Left colon (tissue), 2 donors: ENCODE measurements at regions not wholly inside any gene's neighbourhood (a gene's known extent, or its start where the extent isn't known, plus 50 kb on each side); places are given as distances from the start of the nearest gene placed in this dataset.
"Not testable (repeated sequence)": the region's sequence is repeated elsewhere in the genome, so short reads cannot be mapped to it uniquely, and the experiment has no call there.

Experiments used
- ATAC-seq: fragments of 200-7000 bp; cut with Tn5 transposase; one replicate; pipeline ENCODE4 v1.9.1; 2020; ENCODE audit warnings: mild to moderate bottlenecking, moderate library complexity
- DNase-seq, 2 donors: peaks; one replicate each; pipeline ENCODE4 v3.0.0-alpha.2; 2020
- intact Hi-C, 2 donors: fragments of 100-400 bp; cut with DNase I in 1 of 2; cut with micrococcal nuclease in 1 of 2; formaldehyde crosslinking; loops; one replicate each; pipeline versions ENCODE4 v1.11.2 to v1.14.0; 2022; cut with DNase I, micrococcal nuclease
- donor health status: DM: no; HTN: no; CAD: no.
- donor health status: DM: yes; HTN: yes; CAD: no.

DNA sequence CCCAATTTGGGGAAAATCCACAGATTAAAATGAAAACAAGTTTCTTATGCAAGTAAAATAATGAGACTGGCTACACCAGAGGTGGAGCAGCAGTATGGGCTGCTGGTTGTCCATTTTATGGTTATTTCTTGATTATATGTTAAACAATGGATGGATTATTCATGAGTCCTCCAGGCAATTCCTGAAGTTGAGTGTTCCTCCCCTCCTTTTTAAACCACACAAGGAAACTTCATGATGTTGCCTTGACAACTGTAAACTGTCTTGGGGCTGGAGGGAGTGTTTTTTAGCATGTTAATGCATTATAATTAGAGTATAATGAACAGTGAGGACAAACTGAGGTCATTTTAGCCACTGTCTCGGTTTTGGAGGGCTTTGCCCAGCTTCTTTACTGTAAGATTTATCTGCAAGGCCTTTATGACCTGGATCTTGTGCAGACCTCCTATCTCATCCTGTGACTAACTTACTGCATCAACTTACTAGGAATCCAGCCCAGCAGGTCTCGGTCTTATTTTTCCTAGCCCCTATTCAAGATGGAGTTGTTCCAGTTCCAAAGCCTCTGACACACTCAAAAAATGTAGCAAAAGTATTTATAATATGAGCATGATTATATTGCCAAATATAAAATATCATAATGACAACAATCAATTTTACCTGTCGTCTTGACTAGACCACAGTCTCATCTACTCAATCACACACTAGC lies 534.0 kb downstream of the TMEM121 start:
- no peak for DNase-seq
- no peak for ATAC-seq
- intact Hi-C loops: no loop called here

DNA sequence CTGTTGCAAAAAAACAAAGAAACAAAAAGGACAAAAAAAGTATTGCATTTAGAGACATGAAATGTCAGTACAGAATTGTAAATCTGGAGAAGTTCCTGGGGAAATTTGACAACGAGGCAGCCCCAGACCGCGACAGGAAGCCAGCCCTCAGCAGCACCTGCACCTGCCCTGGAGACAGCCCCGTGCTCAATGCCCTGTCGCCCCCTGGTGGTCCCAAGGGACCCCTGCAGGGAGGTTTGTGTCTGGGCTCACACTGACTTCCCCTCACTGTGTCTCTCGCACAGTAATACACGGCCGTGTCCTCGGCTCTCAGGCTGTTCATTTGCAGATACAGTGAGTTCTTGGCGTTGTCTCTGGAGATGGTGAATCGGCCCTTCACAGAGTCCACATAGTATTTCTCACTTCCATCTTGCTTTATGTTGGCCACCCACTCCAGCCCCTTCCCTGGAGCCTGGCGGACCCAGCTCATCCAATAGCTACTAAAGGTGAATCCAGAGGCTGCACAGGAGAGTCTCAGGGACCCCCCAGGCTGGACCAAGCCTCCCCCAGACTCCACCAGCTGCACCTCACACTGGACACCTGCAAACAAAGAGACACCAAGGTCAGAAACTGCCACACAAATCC lies 535.6 kb downstream of the TMEM121 start:
- ATAC-seq, intact Hi-C loops: not testable (repeated sequence)
- peak; percentile 31 to 52 for DNase-seq

GRCh38 chr14:106062502-106063272 lies 536.3 kb downstream of the TMEM121 start:
- no peak for DNase-seq
- intact Hi-C loops: no loop called here
- ATAC-seq: no peak

- no peak for DNase-seq
- ATAC-seq: no peak
- intact Hi-C loops: no loop called here
Observed at GRCh38 chr14:106067935-106068334, 541.6 kb downstream of the TMEM121 start.

DNA sequence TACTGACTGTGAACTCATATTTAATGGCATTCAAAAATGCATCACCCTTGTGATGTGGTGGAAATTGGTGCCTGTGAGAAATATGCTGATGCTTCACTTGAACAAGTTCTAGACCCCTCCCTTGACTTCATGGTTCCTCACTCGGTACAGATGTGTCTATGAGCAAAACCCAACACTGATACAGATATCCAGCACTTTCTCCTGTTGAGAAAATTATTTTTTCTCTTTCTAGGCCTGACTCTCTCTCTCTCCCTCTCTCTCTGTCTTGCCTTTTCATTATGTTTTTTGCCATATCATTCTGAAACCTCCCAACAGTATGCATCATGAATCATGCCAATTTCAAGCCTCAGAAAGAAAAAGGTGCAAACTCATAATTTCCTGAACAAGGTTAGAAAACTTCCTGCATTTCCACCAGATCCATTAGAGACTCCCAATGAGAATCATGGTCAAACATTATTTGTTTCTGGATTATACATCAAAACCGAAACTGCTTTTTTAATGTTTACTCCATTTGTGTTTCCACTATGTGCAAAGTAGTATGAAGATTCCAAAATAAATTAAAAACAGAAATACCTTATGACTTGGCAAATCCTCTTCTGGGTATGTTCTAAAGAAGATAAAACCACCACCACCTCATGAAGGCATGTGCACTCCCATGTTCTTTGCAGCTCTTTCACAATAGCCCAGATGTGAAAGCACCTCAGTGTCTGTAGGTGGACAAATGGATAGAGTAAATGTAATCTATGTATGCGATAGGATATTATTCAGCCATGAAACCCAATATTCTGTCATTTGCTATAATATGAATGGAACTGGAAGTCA lies 543.6 kb downstream of the TMEM121 start:
- no peak for ATAC-seq
- intact Hi-C loops: no loop called here
- no peak for DNase-seq

DNA sequence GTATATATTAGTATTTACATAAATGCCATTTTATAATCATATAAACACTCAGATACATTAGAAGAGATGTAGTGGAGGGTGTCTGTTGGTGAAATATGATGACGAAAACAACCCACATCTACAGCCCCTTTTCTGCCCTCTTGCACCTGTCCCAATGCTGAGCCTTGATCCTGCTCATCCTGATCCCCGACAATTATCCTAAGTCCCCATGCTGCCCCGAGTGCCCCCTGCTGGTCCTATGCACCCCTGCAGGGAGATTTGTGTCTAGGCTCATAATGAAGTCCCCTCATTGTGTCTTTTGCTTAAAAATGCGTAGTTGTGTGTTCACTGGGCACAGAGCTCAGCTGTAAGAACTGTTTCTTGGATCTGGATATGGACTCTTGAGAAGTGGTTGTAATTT lies 554.5 kb downstream of the TMEM121 start:
- ATAC-seq (no peak), DNase-seq (no peak)
- intact Hi-C loops: no loop called here

- ATAC-seq, intact Hi-C loops, DNase-seq: not testable (repeated sequence)
Observed at GRCh38 chr14:106081721-106082120, 555.3 kb downstream of the TMEM121 start.

- DNase-seq (no peak), ATAC-seq (no peak)
- intact Hi-C loops: no loop called here
Observed at GRCh38 chr14:106083082-106083481, 556.7 kb downstream of the TMEM121 start.

- DNase-seq: no peak
Observed at GRCh38 chr14:106087837-106088236, 561.5 kb downstream of the TMEM121 start.

GRCh38 chr14:106088860-106089259 lies 562.5 kb downstream of the TMEM121 start:
- intact Hi-C loops, ATAC-seq, DNase-seq: not testable (repeated sequence)

More at GRCh38 chr14:106087837-106088236, 561.5 kb downstream of the TMEM121 start:
- no peak for ATAC-seq
- intact Hi-C loops: no loop called here

GRCh38 chr14:106094654-106095189 lies 568.3 kb downstream of the TMEM121 start:
- no peak for DNase-seq
- no peak for ATAC-seq
- intact Hi-C loops: no loop called here

DNA sequence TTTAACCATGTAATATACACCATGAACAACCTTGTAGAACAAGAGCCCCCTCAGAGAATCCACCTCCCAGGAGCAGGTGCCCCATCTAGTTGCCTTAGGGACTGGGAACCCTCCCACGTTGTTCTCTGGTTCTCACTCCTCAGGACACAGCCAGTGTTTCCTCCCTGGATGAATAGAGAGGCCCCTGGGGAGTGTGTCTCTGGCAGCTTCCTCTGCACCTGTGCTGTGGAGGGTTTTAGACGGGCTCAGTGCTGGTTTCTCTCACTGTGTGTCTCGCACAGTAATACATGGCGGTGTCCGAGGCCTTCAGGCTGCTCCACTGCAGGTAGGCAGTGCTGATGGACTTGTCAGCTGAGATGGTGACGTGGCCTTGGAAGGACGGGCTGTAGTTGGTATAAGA lies 581.3 kb downstream of the TMEM121 start:
- no peak for DNase-seq
- no peak for ATAC-seq
- intact Hi-C loops: no loop called here

DNA sequence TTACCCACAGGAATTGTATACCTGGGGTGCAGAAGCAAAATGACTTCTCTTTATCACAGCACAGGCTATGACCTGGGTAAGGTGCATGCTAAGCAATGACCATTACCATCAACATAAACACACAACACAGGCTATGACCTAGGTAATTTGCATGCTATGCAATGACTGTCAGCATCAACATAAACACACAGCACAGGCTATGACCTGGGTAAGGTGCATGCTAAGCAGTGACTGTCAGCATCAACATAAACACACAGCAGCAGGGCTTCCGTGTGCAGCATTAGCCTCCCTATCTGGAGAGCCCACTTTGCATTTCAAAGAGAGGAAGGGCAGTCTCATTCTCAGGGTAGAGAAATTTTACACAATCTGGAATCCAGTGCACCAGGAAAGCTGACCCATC lies 583.0 kb downstream of the TMEM121 start:
- DNase-seq (no peak), ATAC-seq (no peak)
- intact Hi-C loops: no loop called here

- ATAC-seq: no peak
- intact Hi-C loops: no loop called here
- no peak for DNase-seq
Observed at GRCh38 chr14:106115401-106115800, 589.0 kb downstream of the TMEM121 start.

- ATAC-seq, DNase-seq, intact Hi-C loops: not testable (repeated sequence)
Observed at GRCh38 chr14:106116339-106116930, 590.1 kb downstream of the TMEM121 start.

- intact Hi-C loops: no loop called here
- DNase-seq (no peak), ATAC-seq (no peak)
Observed at GRCh38 chr14:106120101-106120500, 593.7 kb downstream of the TMEM121 start.

DNA sequence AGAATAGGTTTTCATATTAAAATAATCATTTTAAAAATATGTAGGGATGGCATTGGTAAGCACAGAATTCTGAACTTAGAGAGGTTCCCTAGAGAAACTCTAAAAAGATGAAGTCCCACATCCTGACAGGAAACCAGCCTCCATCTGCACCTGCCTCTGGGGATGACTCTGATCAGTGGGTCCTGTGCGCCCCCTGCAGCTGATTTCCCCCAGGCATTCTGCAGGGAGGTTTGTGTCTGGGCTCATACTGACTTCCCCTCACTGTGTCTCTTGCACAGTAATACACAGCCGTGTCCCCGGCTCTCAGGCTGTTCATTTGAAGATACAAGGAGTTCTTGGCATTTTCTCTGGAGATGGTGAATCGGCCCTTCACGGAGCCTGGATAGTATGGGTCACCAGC lies 602.9 kb downstream of the TMEM121 start:
- intact Hi-C loops: no loop called here
- DNase-seq: no peak
- ATAC-seq: no peak

GRCh38 chr14:106129904-106130661 lies 603.7 kb downstream of the TMEM121 start:
- DNase-seq, ATAC-seq, intact Hi-C loops: not testable (repeated sequence)
